DND-41 (cell line): ENCODE measurements at regions not wholly inside any gene's neighbourhood (a gene's known extent, or its start where the extent isn't known, plus 50 kb on each side); places are given as distances from the start of the nearest gene placed in this dataset.

Source experiments
- ATAC-seq: fragments of 200-7000 bp; cut with Tn5 transposase; 3 replicates; pipeline ENCODE4 v1.9.1; 2021; ENCODE audit warnings: low read depth; ENCODE audit not compliant: insufficient read depth
- DNase-seq: peaks from one replicate; pipeline ENCODE4 v3.0.0-alpha.2; 2020
- H2AFZ ChIP-seq: 2 replicates; pipeline ENCODE4 v1.6.0; 2012; ENCODE audit warnings: low read depth, low read length
- H3K27ac ChIP-seq: 2 replicates; pipeline ENCODE4 v1.5.1; 2012; ENCODE audit warnings: low read length, inconsistent platforms
- H3K27me3 ChIP-seq: fragments of 200-600 bp; sonication (generic); 2 replicates; pipeline ENCODE4 v1.6.0; 2012; ENCODE audit warnings: low read length, mild to moderate bottlenecking, inconsistent platforms; ENCODE audit not compliant: insufficient read depth, poor library complexity
- H3K36me3 ChIP-seq: 2 replicates; pipeline ENCODE4 v1.5.1; 2012; ENCODE audit warnings: low read length, inconsistent platforms; ENCODE audit not compliant: insufficient read depth
- H3K4me1 ChIP-seq: 2 replicates; pipeline ENCODE4 v1.5.1; 2012; ENCODE audit warnings: mild to moderate bottlenecking, low read length; ENCODE audit not compliant: insufficient read depth
- H3K4me2 ChIP-seq: 2 replicates; pipeline ENCODE4 v1.6.0; 2012; ENCODE audit warnings: mild to moderate bottlenecking, moderate library complexity, low read length, inconsistent platforms; ENCODE audit not compliant: insufficient read depth
- H3K4me3 ChIP-seq, 2 experiments: fragments of 200-600 bp in 1 of 2; shearing (Covaris generic) in 1 of 2; 2 replicates each; pipeline ENCODE4 v1.5.1; 2012 to 2016; ENCODE audit warnings: inconsistent platforms in 2 of 2, low read length in 2 of 2, mild to moderate bottlenecking in 2 of 2, low read depth in 1 of 2, moderate library complexity in 1 of 2
- H3K79me2 ChIP-seq: 2 replicates; pipeline ENCODE4 v1.6.0; 2012; ENCODE audit warnings: low read length, inconsistent platforms; ENCODE audit not compliant: insufficient read depth
- H3K9ac ChIP-seq: 2 replicates; pipeline ENCODE4 v1.6.0; 2012; ENCODE audit warnings: low read depth, mild to moderate bottlenecking, inconsistent platforms, low read length, moderate library complexity
- H3K9me3 ChIP-seq: 2 replicates; pipeline ENCODE4 v1.5.1; 2012; ENCODE audit warnings: low read length, moderate library complexity, mild to moderate bottlenecking, inconsistent platforms; ENCODE audit not compliant: insufficient read depth, severe bottlenecking
- H4K20me1 ChIP-seq: 2 replicates; pipeline ENCODE4 v1.6.0; 2012; ENCODE audit warnings: low read length; ENCODE audit not compliant: insufficient read depth
- EZH2 ChIP-seq: IDR thresholded peaks from 3 replicates; pipeline ENCODE4 v1.6.1; 2012; ENCODE audit warnings: borderline replicate concordance, low read depth, mild to moderate bottlenecking, moderate library complexity, low read length, inconsistent platforms; ENCODE audit not compliant: severe bottlenecking
- TF ChIP-seq, protein P1 (sequence below): IDR thresholded peaks from 2 replicates; pipeline ENCODE4 v1.5.1; 2012; ENCODE audit warnings: borderline replicate concordance, low read length, moderate library complexity, mild to moderate bottlenecking; ENCODE audit not compliant: poor library complexity, severe bottlenecking; ENCODE audit errors: extremely low read depth

- Histone ChIP-seq H3K36me3 (no peaks in the 10 kb centered on the region), H3K79me2 (no peaks in the 10 kb centered on the region), H4K20me1 (no peaks in the 10 kb centered on the region), H3K9ac (no peak overlapping the region), H3K4me3 (no peak overlapping the region), H3K4me1 (no peaks in the 10 kb centered on the region), H2AFZ (no peak overlapping the region), H3K9me3 (no peaks in the 10 kb centered on the region), H3K27me3 (no peaks in the 10 kb centered on the region), H3K4me2 (no peak overlapping the region), H3K27ac (no peak overlapping the region)
- ATAC-seq (no peak), DNase-seq (no peak)
- TF ChIP-seq EZH2: no peak
- TF ChIP-seq, protein P1, sequence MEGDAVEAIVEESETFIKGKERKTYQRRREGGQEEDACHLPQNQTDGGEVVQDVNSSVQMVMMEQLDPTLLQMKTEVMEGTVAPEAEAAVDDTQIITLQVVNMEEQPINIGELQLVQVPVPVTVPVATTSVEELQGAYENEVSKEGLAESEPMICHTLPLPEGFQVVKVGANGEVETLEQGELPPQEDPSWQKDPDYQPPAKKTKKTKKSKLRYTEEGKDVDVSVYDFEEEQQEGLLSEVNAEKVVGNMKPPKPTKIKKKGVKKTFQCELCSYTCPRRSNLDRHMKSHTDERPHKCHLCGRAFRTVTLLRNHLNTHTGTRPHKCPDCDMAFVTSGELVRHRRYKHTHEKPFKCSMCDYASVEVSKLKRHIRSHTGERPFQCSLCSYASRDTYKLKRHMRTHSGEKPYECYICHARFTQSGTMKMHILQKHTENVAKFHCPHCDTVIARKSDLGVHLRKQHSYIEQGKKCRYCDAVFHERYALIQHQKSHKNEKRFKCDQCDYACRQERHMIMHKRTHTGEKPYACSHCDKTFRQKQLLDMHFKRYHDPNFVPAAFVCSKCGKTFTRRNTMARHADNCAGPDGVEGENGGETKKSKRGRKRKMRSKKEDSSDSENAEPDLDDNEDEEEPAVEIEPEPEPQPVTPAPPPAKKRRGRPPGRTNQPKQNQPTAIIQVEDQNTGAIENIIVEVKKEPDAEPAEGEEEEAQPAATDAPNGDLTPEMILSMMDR: no peak
Observed at GRCh38 chr12:116657921-116658495, 79.9 kb downstream of the SPRING1 start.

DNA sequence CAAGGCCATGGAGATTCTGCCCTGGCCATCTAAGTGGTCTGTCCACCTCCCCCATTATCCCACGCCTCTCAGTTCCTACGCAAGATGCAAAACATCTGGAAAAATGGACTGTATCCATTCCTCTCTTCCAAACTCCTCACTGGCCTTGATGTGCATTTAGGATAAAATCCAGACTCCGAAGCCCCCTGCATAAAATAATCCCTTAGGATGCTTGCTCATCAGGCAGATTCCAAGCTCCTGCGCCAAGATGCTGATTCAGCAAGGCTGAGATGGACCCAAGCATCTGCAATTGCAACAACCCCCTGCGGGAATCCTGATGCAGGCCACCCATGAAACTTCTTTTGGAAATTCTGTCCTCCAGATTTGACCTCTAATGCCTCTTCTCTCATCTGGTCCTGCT is 81.6 kb downstream of the SPRING1 start:
- peaks cover 2% of the 10 kb centered on the region for H3K4me1 ChIP-seq

GRCh38 chr12:116654226-116654743 is 83.6 kb downstream of the SPRING1 start:
- H4K20me1 ChIP-seq: no peaks in the 10 kb centered on the region
- no peaks in the 10 kb centered on the region for H3K9me3 ChIP-seq
- no peaks in the 10 kb centered on the region for H3K27me3 ChIP-seq
- H3K9ac ChIP-seq: no peak overlapping the region
- ATAC-seq (no peak), DNase-seq (no peak)
- no peak overlapping the region for H3K4me2 ChIP-seq
- H3K79me2 ChIP-seq: no peaks in the 10 kb centered on the region
- no peaks in the 10 kb centered on the region for H3K36me3 ChIP-seq
- TF ChIP-seq EZH2: no peak
- TF ChIP-seq, protein P1: no peak
- H3K4me1 ChIP-seq: peaks cover 16% of the 10 kb centered on the region
- H3K27ac ChIP-seq: no peak overlapping the region
- no peak overlapping the region for H2AFZ ChIP-seq
- H3K4me3 ChIP-seq: no peak overlapping the region

More for the DNA sequence above, 81.6 kb downstream of the SPRING1 start:
- no peak overlapping the region for H3K4me3 ChIP-seq
- no peak for ATAC-seq
- no peak overlapping the region for H2AFZ ChIP-seq
- DNase-seq: no peak
- no peaks in the 10 kb centered on the region for H3K36me3 ChIP-seq
- H3K27me3 ChIP-seq: no peaks in the 10 kb centered on the region
- H3K79me2 ChIP-seq: no peaks in the 10 kb centered on the region
- TF ChIP-seq, protein P1: no peak
- TF ChIP-seq EZH2: no peak
- H4K20me1 ChIP-seq: no peaks in the 10 kb centered on the region
- no peak overlapping the region for H3K4me2 ChIP-seq
- H3K9me3 ChIP-seq: no peaks in the 10 kb centered on the region
- no peak overlapping the region for H3K27ac ChIP-seq
- no peak overlapping the region for H3K9ac ChIP-seq
